HG02943 (cell line): ENCODE measurements at regions not wholly inside any gene's neighbourhood (a gene's known extent, or its start where the extent isn't known, plus 50 kb on each side); places are given as distances from the start of the nearest gene placed in this dataset.

Source experiments
- ATAC-seq: cut with Tn5 transposase; IDR thresholded peaks from one replicate; pipeline ENCODE4 v1.9.1; 2021; ENCODE audit warnings: mild to moderate bottlenecking, low read depth, moderate library complexity; ENCODE audit not compliant: unreplicated experiment

GRCh38 chr10:88193018-88193417 is 329.6 kb downstream of the PTEN start:
- ATAC-seq: no peak

GRCh38 chr10:88194041-88194887 is 330.8 kb downstream of the PTEN start:
- ATAC-seq: no peak

- no peak for ATAC-seq
Observed at GRCh38 chr10:88194961-88195367, 331.5 kb downstream of the PTEN start.

GRCh38 chr10:88195841-88196240 is 332.4 kb downstream of the PTEN start:
- ATAC-seq: no peak

GRCh38 chr10:88196291-88196690 is 332.9 kb downstream of the PTEN start:
- no peak for ATAC-seq

GRCh38 chr10:88198023-88198422 is 334.6 kb downstream of the PTEN start:
- no peak for ATAC-seq

GRCh38 chr10:88200312-88201032 is 337.0 kb downstream of the PTEN start:
- ATAC-seq: no peak

GRCh38 chr10:88205842-88206446 is 342.5 kb downstream of the PTEN start:
- ATAC-seq: no peak

- no peak for ATAC-seq
Observed at GRCh38 chr10:88207121-88207546, 343.7 kb downstream of the PTEN start.

- ATAC-seq: no peak
Observed at GRCh38 chr10:88209231-88209630, 345.8 kb downstream of the PTEN start.

GRCh38 chr10:88209837-88210561 is 346.6 kb downstream of the PTEN start:
- no peak for ATAC-seq

GRCh38 chr10:88211230-88211629 is 347.8 kb downstream of the PTEN start:
- ATAC-seq: no peak

GRCh38 chr10:88212069-88212468 is 348.6 kb downstream of the PTEN start:
- ATAC-seq: no peak

- no peak for ATAC-seq
Observed at GRCh38 chr10:88213065-88213605, 349.7 kb downstream of the PTEN start.

- no peak for ATAC-seq
Observed at GRCh38 chr10:88216976-88217375, 353.6 kb downstream of the PTEN start.

- ATAC-seq: no peak
Observed at GRCh38 chr10:88218362-88218761, 354.9 kb downstream of the PTEN start.

- ATAC-seq: no peak
Observed at GRCh38 chr10:88219753-88220152, 356.3 kb downstream of the PTEN start.

GRCh38 chr10:88221010-88221973 is 357.9 kb downstream of the PTEN start:
- ATAC-seq: no peak

- ATAC-seq: no peak
Observed at GRCh38 chr10:88222881-88223280, 359.5 kb downstream of the PTEN start.
